GM12872 (cell line): ENCODE measurements at regions not wholly inside any gene's neighbourhood (a gene's known extent, or its start where the extent isn't known, plus 50 kb on each side); places are given as distances from the start of the nearest gene placed in this dataset.

ENCODE experiments used
- CTCF ChIP-seq: IDR thresholded peaks from 3 replicates; pipeline ENCODE4 v1.5.1; 2011; ENCODE audit warnings: low read depth, mild to moderate bottlenecking, low read length, moderate library complexity; ENCODE audit not compliant: insufficient read depth

GRCh38 chr20:29296256-29297230 is 1960.9 kb upstream of the DEFB115 start:
- TF ChIP-seq CTCF: no peak

- no peak for TF ChIP-seq CTCF
Observed at GRCh38 chr20:29297411-29298270, 1959.8 kb upstream of the DEFB115 start.

GRCh38 chr20:29298271-29298590 is 1959.2 kb upstream of the DEFB115 start:
- no peak for TF ChIP-seq CTCF

GRCh38 chr20:29298759-29299613 is 1958.5 kb upstream of the DEFB115 start:
- no peak for TF ChIP-seq CTCF

- no peak for TF ChIP-seq CTCF
Observed at GRCh38 chr20:29299811-29300578, 1957.5 kb upstream of the DEFB115 start.

GRCh38 chr20:29300579-29301551 is 1956.6 kb upstream of the DEFB115 start:
- no peak for TF ChIP-seq CTCF
